HepG2 (cell line): ENCODE measurements at regions not wholly inside any gene's neighbourhood (a gene's known extent, or its start where the extent isn't known, plus 50 kb on each side); places are given as distances from the start of the nearest gene placed in this dataset.

ENCODE experiments used
- ATAC-seq: fragments of 200-7000 bp; cut with Tn5 transposase; 3 replicates; pipeline ENCODE4 v1.9.1; 2020; ENCODE audit warnings: mild to moderate bottlenecking, moderate library complexity
- BruUV-seq: library from RNA; stranded (reverse); fragments of 400-500 nt; replicated peaks from 2 replicates; lab custom pipeline; 2021; lab: Mats Ljungman, UMichigan
- CTCF ChIA-PET: fragments of 300-600 bp; formaldehyde crosslinking; extraction: SDS; loops from one replicate; lab custom pipeline; 2021; ENCODE audit warnings: low total read pairs, inconsistent platforms, low intra/inter-chr PET ratio; lab: Yijun Ruan, JAX
- POLR2A ChIA-PET: fragments of 350-600 bp; sonication (Branson Sonifier 250); formaldehyde crosslinking; loops from one replicate; lab custom pipeline; 2020; ENCODE audit warnings: antibody characterized with exemption, inconsistent platforms; lab: Yijun Ruan, JAX
- DNase-seq: peaks from one replicate; pipeline ENCODE4 v3.0.0-alpha.2; 2015; ENCODE audit warnings: low spot score
- FAIRE-seq: peaks from 3 replicates; lab custom pipeline; 2011; peaks lifted over from hg19 to GRCh38; lab: Jason Lieb, UNC
- H2AFZ ChIP-seq: one replicate; pipeline ENCODE4 v1.6.1; 2011; ENCODE audit warnings: low read length, inconsistent platforms
- H3K27ac ChIP-seq: fragments of 300-600 bp; 3 replicates; pipeline ENCODE4 v1.8.0; 2011; ENCODE audit warnings: mixed run types, mild to moderate bottlenecking, mixed read lengths, low read length, inconsistent platforms; ENCODE audit not compliant: insufficient read depth; ENCODE audit errors: extremely low read length
- H3K27me3 ChIP-seq, 2 experiments: fragments of 200-600 bp in 1 of 2; 2 replicates in 1 of 2; 3 replicates in 1 of 2; pipeline versions ENCODE4 v1.6.0 to v1.8.0; 2011; ENCODE audit warnings: low read length in 2 of 2, mild to moderate bottlenecking in 2 of 2, moderate library complexity in 2 of 2, inconsistent platforms in 1 of 2; ENCODE audit not compliant: insufficient read depth in 2 of 2, control insufficient read depth in 1 of 2
- H3K36me3 ChIP-seq, 2 experiments: fragments of 200-600 bp in 1 of 2; replicated peaks in 1 of 2; 2 replicates in 1 of 2; 3 replicates in 1 of 2; pipeline versions ENCODE4 v1.5.1 to v1.8.0; 2011; ENCODE audit warnings: low read length in 2 of 2, inconsistent platforms in 1 of 2; ENCODE audit not compliant: insufficient read depth in 2 of 2, control insufficient read depth in 1 of 2
- H3K4me1 ChIP-seq: 2 replicates; pipeline ENCODE4 v1.5.1; 2012; ENCODE audit warnings: low read length, inconsistent platforms; ENCODE audit not compliant: insufficient read depth
- H3K4me2 ChIP-seq: 2 replicates; pipeline ENCODE4 v1.6.0; 2011; ENCODE audit warnings: low read depth, low read length, inconsistent platforms
- H3K4me3 ChIP-seq, 3 experiments: fragments of 200-600 bp in 1 of 3; sonication (generic), shearing (Covaris generic) in 1 of 3; replicated peaks in 1 of 3; 2 replicates each; pipeline ENCODE4 v1.5.1; 2011 to 2016; ENCODE audit warnings: low read length in 3 of 3, inconsistent platforms in 2 of 3, low read depth in 2 of 3, mild to moderate bottlenecking in 2 of 3, control low read depth in 1 of 3, mixed read lengths in 1 of 3; ENCODE audit not compliant: insufficient read depth in 1 of 3
- H3K79me2 ChIP-seq: one replicate; pipeline ENCODE4 v1.6.1; 2011; ENCODE audit warnings: low read length, inconsistent platforms; ENCODE audit not compliant: insufficient read depth
- H3K9ac ChIP-seq: 2 replicates; pipeline ENCODE4 v1.6.0; 2011; ENCODE audit warnings: mild to moderate bottlenecking, low read depth, low read length, inconsistent platforms; ENCODE audit not compliant: insufficient read depth
- H3K9me3 ChIP-seq: 2 replicates; pipeline ENCODE4 v1.5.1; 2012; ENCODE audit warnings: mild to moderate bottlenecking, low read length
- H4K20me1 ChIP-seq: 2 replicates; pipeline ENCODE4 v1.6.0; 2011; ENCODE audit warnings: inconsistent platforms, mild to moderate bottlenecking, low read length, moderate library complexity; ENCODE audit not compliant: insufficient read depth
- BCL3 ChIP-seq: sonication (generic); formaldehyde crosslinking; IDR thresholded peaks from 2 replicates; pipeline ENCODE4 v1.5.1; 2020; ENCODE audit warnings: mild to moderate bottlenecking, missing genetic modification reagents, moderate library complexity
- CEBPZ ChIP-seq: IDR thresholded peaks from 2 replicates; pipeline ENCODE4 v1.6.1; 2012; ENCODE audit warnings: low read length, improper control_type of control experiment
- CENPX ChIP-seq: sonication (generic); formaldehyde crosslinking; IDR thresholded peaks from 2 replicates; pipeline ENCODE4 v1.9.0; 2021; ENCODE audit warnings: mild to moderate bottlenecking, missing genetic modification reagents, moderate library complexity
- IKZF1 ChIP-seq: fragments of 450-650 bp; IDR thresholded peaks from 2 replicates; pipeline ENCODE4 v1.7.1; 2016
- JUNB ChIP-seq: sonication (generic); formaldehyde crosslinking; IDR thresholded peaks from 2 replicates; pipeline ENCODE4 v1.8.0; 2022; ENCODE audit warnings: missing genetic modification reagents, mild to moderate bottlenecking, borderline replicate concordance
- KDM6A ChIP-seq: IDR thresholded peaks from 2 replicates; pipeline ENCODE4 v1.6.1; 2016; ENCODE audit warnings: low read depth
- MAX ChIP-seq: IDR thresholded peaks from 2 replicates; pipeline ENCODE4 v1.6.1; 2012; ENCODE audit warnings: inconsistent platforms
- NPAS2 ChIP-seq: sonication (generic); formaldehyde crosslinking; IDR thresholded peaks from 2 replicates; pipeline ENCODE4 v1.8.0; 2022; ENCODE audit warnings: mild to moderate bottlenecking, missing genetic modification reagents, borderline replicate concordance
- PHF5A ChIP-seq: IDR thresholded peaks from one replicate; pipeline ENCODE4 v1.6.1; 2018; ENCODE audit warnings: low read depth, missing genetic modification reagents; ENCODE audit not compliant: unreplicated experiment
- RCOR2 ChIP-seq: IDR thresholded peaks from 2 replicates; pipeline ENCODE4 v1.6.1; 2016; ENCODE audit warnings: missing biosample characterization, missing genetic modification reagents
- TBP ChIP-seq: sonication (generic); formaldehyde crosslinking; IDR thresholded peaks from 2 replicates; pipeline ENCODE4 v1.5.0; 2020; ENCODE audit warnings: missing genetic modification reagents
- ZMAT5 ChIP-seq: sonication (generic); formaldehyde crosslinking; IDR thresholded peaks from 2 replicates; pipeline ENCODE4 v1.5.0; 2020; ENCODE audit warnings: mild to moderate bottlenecking, low read depth, missing genetic modification reagents, borderline replicate concordance
- ZNF30 ChIP-seq: sonication (generic); formaldehyde crosslinking; IDR thresholded peaks from 2 replicates; pipeline ENCODE4 v1.5.0; 2020; ENCODE audit warnings: mild to moderate bottlenecking, missing genetic modification reagents
- ZNF670 ChIP-seq: sonication (generic); formaldehyde crosslinking; IDR thresholded peaks from 2 replicates; pipeline ENCODE4 v1.8.0; 2022; ENCODE audit warnings: mild to moderate bottlenecking, missing genetic modification reagents, borderline replicate concordance
- ZNF773 ChIP-seq: sonication (generic); formaldehyde crosslinking; IDR thresholded peaks from 2 replicates; pipeline ENCODE4 v1.4.0; 2020; ENCODE audit warnings: missing genetic modification reagents, borderline replicate concordance
- ZNF841 ChIP-seq: sonication (generic); formaldehyde crosslinking; IDR thresholded peaks from 2 replicates; pipeline ENCODE4 v1.8.1; 2023; ENCODE audit warnings: missing genetic modification reagents, borderline replicate concordance
- WGBS: methylation state at CpG from one replicate; pipeline ENCODE4 v1.1.6; 2017; ENCODE audit warnings: low lambda C conversion rate; 5-methylcytosine and 5-hydroxymethylcytosine counted together
- in situ Hi-C: cut with HindIII; loops from 2 replicates; pipeline ENCODE4 v1.10.0; 2017; ENCODE audit warnings: low pct_unique_long_range_greater_than_20kb; ENCODE audit not compliant: extremely low pct_ligation_motif_present
- intact Hi-C: fragments of 100-400 bp; cut with micrococcal nuclease; formaldehyde crosslinking; loops from one replicate; pipeline ENCODE4 v1.10.0; 2022; ENCODE audit not compliant: unreplicated experiment

- WGBS: 5% methylated on average over 1 of the region's 1 CpG
- H3K4me1 ChIP-seq: no peaks in the 10 kb centered on the region
- intact Hi-C loops: no loop called here
- H3K36me3 ChIP-seq: no peaks in the 10 kb centered on the region
- BruUV-seq: no TSS peak
- no peak overlapping the region for H3K4me2 ChIP-seq
- no peaks in the 10 kb centered on the region for H3K27me3 ChIP-seq
- no peaks in the 10 kb centered on the region for H3K79me2 ChIP-seq
- H3K9me3 ChIP-seq: no peaks in the 10 kb centered on the region
- in situ Hi-C loops: no loop called here
- no peak for TF ChIP-seq CENPX (CRISPR knock-in tag)
- FAIRE-seq (no peak), ATAC-seq (no peak), DNase-seq (no peak)
- H2AFZ ChIP-seq: no peak overlapping the region
- H4K20me1 ChIP-seq: no peaks in the 10 kb centered on the region
- H3K27ac ChIP-seq: no peak overlapping the region
- H3K9ac ChIP-seq: no peak overlapping the region
- CTCF ChIA-PET: no interaction called here
- POLR2A ChIA-PET: no interaction called here
- no peak overlapping the region for H3K4me3 ChIP-seq
Observed at GRCh38 chr10:118875087-118875486, 120.3 kb upstream of the CACUL1 start.

GRCh38 chr10:118882741-118883140 is 128.0 kb upstream of the CACUL1 start:
- H3K4me2 ChIP-seq: no peak overlapping the region
- 4% methylated on average over 2 of the region's 2 CpGs for WGBS
- no peaks in the 10 kb centered on the region for H3K36me3 ChIP-seq
- no peak for FAIRE-seq
- DNase-seq: no peak
- H4K20me1 ChIP-seq: no peaks in the 10 kb centered on the region
- ATAC-seq: no peak
- no peaks in the 10 kb centered on the region for H3K4me1 ChIP-seq
- no peak overlapping the region for H3K27ac ChIP-seq
- H3K27me3 ChIP-seq: no peaks in the 10 kb centered on the region; a peak in 1 of 5 replicates
- H3K4me3 ChIP-seq: no peak overlapping the region
- in situ Hi-C loops (no loop called here), intact Hi-C loops (no loop called here)
- BruUV-seq: no TSS peak
- no peaks in the 10 kb centered on the region for H3K79me2 ChIP-seq
- H3K9me3 ChIP-seq: no peaks in the 10 kb centered on the region
- no peak overlapping the region for H3K9ac ChIP-seq
- ChIA-PET POLR2A (no interaction called here), CTCF (no interaction called here)
- no peak overlapping the region for H2AFZ ChIP-seq
- TF ChIP-seq JUNB (CRISPR knock-in tag) (no peak), ZNF670 (no peak), ZNF30 (CRISPR knock-in tag) (no peak), ZNF773 (CRISPR knock-in tag) (no peak), IKZF1 (no peak), TBP (no peak), BCL3 (CRISPR knock-in tag) (no peak), RCOR2 (no peak), ZNF841 (CRISPR knock-in tag) (no peak), KDM6A (CRISPR knock-in tag) (no peak), ZMAT5 (CRISPR knock-in tag) (no peak), CEBPZ (no peak), MAX (no peak), NPAS2 (CRISPR knock-in tag) (no peak), PHF5A (no peak)
